ENCODE measurements at regions not wholly inside any gene's neighbourhood (a gene's known extent, or its start where the extent isn't known, plus 50 kb on each side); places are given as distances from the start of the nearest gene placed in this dataset.

GRCh38 chr3:72257738-72258137 lies 472.8 kb upstream of the PROK2 start:
- no peaks in the 10 kb centered on the region for H3K9me3 ChIP-seq (ENCODE audit: control insufficient read depth in 1 of 2, low read length in 2 of 2)
- H3K36me3 ChIP-seq (ENCODE audit: insufficient read depth, low read length), result no peaks in the 10 kb centered on the region
- H3K27ac ChIP-seq (ENCODE audit: low read depth, low read length), result no peak overlapping the region
- ChIA-PET POLR2A (ENCODE audit: partially characterized antibody) (no interaction called here), CTCF (ENCODE audit: partially characterized antibody) (no interaction called here)
- Mint-ChIP-seq H3K36me3 (no peaks in the 10 kb centered on the region), H3K4me1 (peaks cover 21 to 37% (median 29%) of the 10 kb centered on the region in 4 donors), H3K27me3 (peaks cover 1 to 4% of the 10 kb centered on the region in 2 donors), H3K4me3 (no peak overlapping the region), H3K27ac (peak overlapping the region in 1 of 7 donors; percentile 29), H3K9me3 (no peaks in the 10 kb centered on the region)
- H3K4me1 ChIP-seq (ENCODE audit: insufficient read depth, low read length), result peaks cover 32% of the 10 kb centered on the region
- no peak for DNase-seq
- no peak overlapping the region for H3K4me3 ChIP-seq (ENCODE audit: low read length in 2 of 2)
- intact Hi-C loops (cut with micrococcal nuclease), result no loop called here
- H3K27me3 ChIP-seq (ENCODE audit: insufficient read depth, low read length), result no peaks in the 10 kb centered on the region

- Histone ChIP-seq H3K27me3 (ENCODE audit: insufficient read depth, low read length) (no peaks in the 10 kb centered on the region), H3K36me3 (ENCODE audit: insufficient read depth, low read length) (no peaks in the 10 kb centered on the region), H3K27ac (ENCODE audit: low read depth, low read length) (no peak overlapping the region), H3K4me1 (ENCODE audit: insufficient read depth, low read length) (peaks cover 32% of the 10 kb centered on the region), H3K9me3 (ENCODE audit: control insufficient read depth in 1 of 2, low read length in 2 of 2) (no peaks in the 10 kb centered on the region), H3K4me3 (ENCODE audit: low read length in 2 of 2) (no peak overlapping the region)
- Mint-ChIP-seq H3K4me3 (peak overlapping the region in 3 of 8 donors; percentile 5 to 46 (median 38)), H3K9me3 (no peaks in the 10 kb centered on the region), H3K4me1 (peaks cover 21 to 37% (median 29%) of the 10 kb centered on the region in 4 donors), H3K27ac (peak overlapping the region in 1 of 7 donors; percentile 29), H3K36me3 (no peaks in the 10 kb centered on the region), H3K27me3 (peaks cover 0 to 4% of the 10 kb centered on the region in 2 donors)
- CTCF ChIA-PET (ENCODE audit: partially characterized antibody), result no interaction called here
- no peak for DNase-seq
- intact Hi-C loops (cut with micrococcal nuclease), result no loop called here
- POLR2A ChIA-PET (ENCODE audit: partially characterized antibody), result no interaction called here
Measured at GRCh38 chr3:72257203-72257602, 472.3 kb upstream of the PROK2 start.

DNA sequence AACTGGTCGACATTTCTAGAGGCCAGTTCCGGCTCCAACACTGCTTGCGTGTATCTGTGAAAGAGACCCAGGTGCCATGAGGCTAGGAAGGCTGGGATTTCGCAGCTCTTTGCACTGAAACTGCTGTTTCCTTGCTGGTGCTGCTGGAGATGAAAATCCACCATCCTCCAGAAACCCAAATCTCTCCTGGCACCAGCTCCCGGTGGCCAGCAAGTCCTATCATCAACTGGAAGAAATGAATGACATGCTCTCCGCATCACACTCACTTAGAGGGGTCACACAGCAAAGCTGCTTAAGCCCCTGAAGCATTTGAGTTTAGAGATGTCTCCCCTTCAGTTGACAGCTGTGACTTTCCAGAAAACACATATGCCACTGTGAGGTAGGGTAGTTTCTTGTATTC lies 471.8 kb upstream of the PROK2 start:
- no peak overlapping the region for H3K4me3 ChIP-seq (ENCODE audit: low read length in 2 of 2)
- no peak overlapping the region for H3K27ac ChIP-seq (ENCODE audit: low read depth, low read length)
- H3K27me3 ChIP-seq (ENCODE audit: insufficient read depth, low read length), result no peaks in the 10 kb centered on the region
- H3K4me1 ChIP-seq (ENCODE audit: insufficient read depth, low read length), result peaks cover 32% of the 10 kb centered on the region
- H3K27ac Mint-ChIP-seq, result no peak overlapping the region
- peak overlapping the region in 2 of 8 donors; percentile 38 to 48 for H3K4me3 Mint-ChIP-seq
- ChIA-PET CTCF (ENCODE audit: partially characterized antibody) (no interaction called here), POLR2A (ENCODE audit: partially characterized antibody) (no interaction called here)
- peaks cover 21 to 37% (median 29%) of the 10 kb centered on the region in 4 donors for H3K4me1 Mint-ChIP-seq
- intact Hi-C loops (cut with micrococcal nuclease), result no loop called here
- no peaks in the 10 kb centered on the region for H3K9me3 ChIP-seq (ENCODE audit: control insufficient read depth in 1 of 2, low read length in 2 of 2)
- no peak for DNase-seq
- H3K9me3 Mint-ChIP-seq, result no peaks in the 10 kb centered on the region
- peaks cover 0 to 4% of the 10 kb centered on the region in 2 donors for H3K27me3 Mint-ChIP-seq
- no peaks in the 10 kb centered on the region for H3K36me3 ChIP-seq (ENCODE audit: insufficient read depth, low read length)
- no peaks in the 10 kb centered on the region for H3K36me3 Mint-ChIP-seq

DNA sequence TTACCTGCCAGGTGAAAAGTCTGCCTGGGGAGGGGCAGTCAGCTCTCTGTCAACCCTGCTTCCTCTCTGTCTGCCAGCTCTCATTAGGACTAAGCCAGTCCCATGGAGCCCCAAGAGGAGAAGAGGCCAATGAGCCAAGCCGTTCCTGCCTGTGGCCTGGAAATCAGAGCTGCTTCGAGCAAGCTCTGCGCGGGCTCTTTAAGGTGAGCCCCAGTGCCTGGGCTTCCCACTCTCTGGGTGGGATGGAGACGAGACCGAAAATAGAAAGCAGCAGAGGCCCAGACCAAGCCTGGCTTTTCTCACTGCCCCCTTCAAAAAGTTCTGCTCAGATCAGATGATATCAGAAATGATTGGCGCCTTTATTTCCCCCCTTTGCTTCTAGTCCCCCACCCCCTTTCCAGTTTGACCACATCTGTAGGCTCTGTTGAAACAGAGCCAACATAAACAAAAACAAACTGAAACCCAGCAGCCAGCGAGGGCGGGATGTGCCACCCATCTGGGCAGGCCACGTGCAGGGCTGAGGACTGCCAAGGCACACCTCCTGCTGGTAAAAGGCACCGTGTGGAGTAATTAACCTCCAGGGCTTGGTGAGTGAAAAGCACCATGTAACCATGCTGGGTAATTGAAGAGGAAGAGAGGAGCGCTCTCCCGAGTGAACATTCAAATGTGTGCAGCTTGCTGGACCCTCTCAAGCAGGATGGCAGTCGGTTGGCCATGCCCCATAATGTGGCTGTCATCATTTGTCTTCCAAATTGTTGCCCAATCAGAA lies 471.0 kb upstream of the PROK2 start:
- Histone ChIP-seq H3K4me1 (ENCODE audit: insufficient read depth, low read length) (peaks cover 32% of the 10 kb centered on the region), H3K9me3 (ENCODE audit: control insufficient read depth in 1 of 2, low read length in 2 of 2) (no peaks in the 10 kb centered on the region), H3K36me3 (ENCODE audit: insufficient read depth, low read length) (no peaks in the 10 kb centered on the region), H3K27ac (ENCODE audit: low read depth, low read length) (no peak overlapping the region), H3K27me3 (ENCODE audit: insufficient read depth, low read length) (no peaks in the 10 kb centered on the region), H3K4me3 (ENCODE audit: low read length in 2 of 2) (no peak overlapping the region)
- no peaks in the 10 kb centered on the region for H3K9me3 Mint-ChIP-seq
- CTCF ChIA-PET (ENCODE audit: partially characterized antibody), result no interaction called here
- H3K4me1 Mint-ChIP-seq, result peaks cover 21 to 37% (median 29%) of the 10 kb centered on the region in 4 donors
- H3K36me3 Mint-ChIP-seq, result no peaks in the 10 kb centered on the region
- H3K4me3 Mint-ChIP-seq, result peak overlapping the region in 5 of 8 donors; percentile 48 to 74 (median 70)
- H3K27ac Mint-ChIP-seq, result peak overlapping the region in 6 of 7 donors; percentile 37 to 87 (median 65)
- intact Hi-C loops (cut with micrococcal nuclease), result no loop called here
- DNase-seq, result peak; percentile 21 to 55 (median 43)
- H3K27me3 Mint-ChIP-seq, result peaks cover 0 to 4% of the 10 kb centered on the region in 2 donors
- POLR2A ChIA-PET (ENCODE audit: partially characterized antibody), result no interaction called here

GRCh38 chr3:72255191-72255590 lies 470.2 kb upstream of the PROK2 start:
- Mint-ChIP-seq H3K4me1 (peaks cover 21 to 37% (median 29%) of the 10 kb centered on the region in 4 donors), H3K27me3 (peaks cover 0 to 4% of the 10 kb centered on the region in 2 donors), H3K27ac (peak overlapping the region in 1 of 7 donors; percentile 74), H3K4me3 (peak overlapping the region in 1 of 8 donors; percentile 9), H3K9me3 (no peaks in the 10 kb centered on the region), H3K36me3 (no peaks in the 10 kb centered on the region)
- H3K9me3 ChIP-seq (ENCODE audit: control insufficient read depth in 1 of 2, low read length in 2 of 2), result no peaks in the 10 kb centered on the region
- no peaks in the 10 kb centered on the region for H3K27me3 ChIP-seq (ENCODE audit: insufficient read depth, low read length)
- CTCF ChIA-PET (ENCODE audit: partially characterized antibody), result no interaction called here
- intact Hi-C loops (cut with micrococcal nuclease), result no loop called here
- H3K4me3 ChIP-seq (ENCODE audit: low read length in 2 of 2), result no peak overlapping the region
- H3K4me1 ChIP-seq (ENCODE audit: insufficient read depth, low read length), result peaks cover 32% of the 10 kb centered on the region
- POLR2A ChIA-PET (ENCODE audit: partially characterized antibody), result no interaction called here
- DNase-seq, result no peak
- H3K36me3 ChIP-seq (ENCODE audit: insufficient read depth, low read length), result no peaks in the 10 kb centered on the region
- H3K27ac ChIP-seq (ENCODE audit: low read depth, low read length), result no peak overlapping the region

DNA sequence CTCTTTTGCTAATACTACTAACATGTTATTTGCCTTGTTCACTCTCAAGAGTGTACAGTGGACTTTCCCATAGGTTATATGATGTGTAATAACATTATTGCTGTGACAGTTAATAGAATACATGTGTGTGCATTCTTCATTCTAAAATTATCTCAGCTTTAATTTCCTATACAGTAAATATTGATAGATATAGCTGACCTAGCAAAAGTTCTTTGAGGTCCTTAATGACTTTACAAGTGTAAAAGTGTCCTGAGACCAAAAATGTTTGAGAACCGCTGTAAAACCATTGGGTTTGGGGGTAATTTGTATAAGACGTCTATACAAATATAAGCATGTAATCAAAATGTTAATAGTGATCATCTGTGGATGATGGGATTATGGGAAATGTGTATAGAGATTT lies 469.5 kb upstream of the PROK2 start:
- Histone ChIP-seq H3K4me1 (ENCODE audit: insufficient read depth, low read length) (peaks cover 30% of the 10 kb centered on the region), H3K27ac (ENCODE audit: low read depth, low read length) (no peak overlapping the region), H3K36me3 (ENCODE audit: insufficient read depth, low read length) (no peaks in the 10 kb centered on the region), H3K9me3 (ENCODE audit: control insufficient read depth in 1 of 2, low read length in 2 of 2) (no peaks in the 10 kb centered on the region), H3K27me3 (ENCODE audit: insufficient read depth, low read length) (no peaks in the 10 kb centered on the region), H3K4me3 (ENCODE audit: low read length in 2 of 2) (no peak overlapping the region)
- DNase-seq, result no peak
- intact Hi-C loops (cut with micrococcal nuclease), result no loop called here
- POLR2A ChIA-PET (ENCODE audit: partially characterized antibody), result no interaction called here
- CTCF ChIA-PET (ENCODE audit: partially characterized antibody), result no interaction called here
- Mint-ChIP-seq H3K4me1 (peaks cover 18 to 31% (median 27%) of the 10 kb centered on the region in 4 donors), H3K36me3 (no peaks in the 10 kb centered on the region), H3K27me3 (peaks cover 0 to 4% of the 10 kb centered on the region in 2 donors), H3K9me3 (no peaks in the 10 kb centered on the region), H3K4me3 (no peak overlapping the region), H3K27ac (no peak overlapping the region)

GRCh38 chr3:72250725-72251124 lies 465.8 kb upstream of the PROK2 start:
- Histone ChIP-seq H3K4me3 (ENCODE audit: low read length in 2 of 2) (no peak overlapping the region), H3K9me3 (ENCODE audit: control insufficient read depth in 1 of 2, low read length in 2 of 2) (no peaks in the 10 kb centered on the region), H3K27me3 (ENCODE audit: insufficient read depth, low read length) (no peaks in the 10 kb centered on the region), H3K36me3 (ENCODE audit: insufficient read depth, low read length) (no peaks in the 10 kb centered on the region), H3K27ac (ENCODE audit: low read depth, low read length) (no peak overlapping the region), H3K4me1 (ENCODE audit: insufficient read depth, low read length) (peaks cover 2% of the 10 kb centered on the region)
- Mint-ChIP-seq H3K4me3 (no peak overlapping the region), H3K27me3 (peaks cover 0 to 3% of the 10 kb centered on the region in 2 donors), H3K36me3 (no peaks in the 10 kb centered on the region), H3K9me3 (peaks cover 0 to 1% (median 0%) of the 10 kb centered on the region in 8 donors), H3K27ac (no peak overlapping the region), H3K4me1 (peaks cover under 1 to 2% (median 1%) of the 10 kb centered on the region in 4 donors)
- intact Hi-C loops (cut with micrococcal nuclease), result no loop called here
- ChIA-PET POLR2A (ENCODE audit: partially characterized antibody) (no interaction called here), CTCF (ENCODE audit: partially characterized antibody) (no interaction called here)
- no peak for DNase-seq

All from CD4-positive, alpha-beta memory T cell (primary cell).